ENCODE measurements at regions not wholly inside any gene's neighbourhood (a gene's known extent, or its start where the extent isn't known, plus 50 kb on each side); places are given as distances from the start of the nearest gene placed in this dataset.

- no peak for DNase-seq (ENCODE audit: low read depth in 1 of 2, low spot score in 1 of 2)
- no peak overlapping the region for H3K27ac ChIP-seq (replicated peaks)
- no peak for TF ChIP-seq SPI1 (IDR thresholded peaks at IDR 0.05; ENCODE audit: borderline replicate concordance, low read depth)
- TF ChIP-seq REST (IDR thresholded peaks at IDR 0.05; ENCODE audit: insufficient replicate concordance, low read depth) = no peak
- no peak for TF ChIP-seq GABPA (IDR thresholded peaks at IDR 0.05; ENCODE audit: low read depth)
- no peak for TF ChIP-seq POLR2AphosphoS5 (IDR thresholded peaks at IDR 0.05; ENCODE audit: low read depth)
- no peak for TF ChIP-seq CTCF (IDR thresholded peaks at IDR 0.05; ENCODE audit: insufficient read depth, low read length)
- H3K27me3 ChIP-seq (ENCODE audit: insufficient read depth, poor library complexity, severe bottlenecking) = no peaks in the 10 kb centered on the region
- no peak overlapping the region for H3K4me3 ChIP-seq (replicated peaks; ENCODE audit: insufficient read depth, low read length)
These were observed 886.8 kb downstream of the KCNT2 start for GRCh38 chr1:195721210-195721971.

- no peak for DNase-seq (ENCODE audit: low read depth in 1 of 2, low spot score in 1 of 2)
- Histone ChIP-seq H3K27me3 (ENCODE audit: insufficient read depth, poor library complexity, severe bottlenecking) (no peaks in the 10 kb centered on the region), H3K4me3 (replicated peaks; ENCODE audit: insufficient read depth, low read length) (no peak overlapping the region), H3K27ac (replicated peaks) (no peak overlapping the region)
- TF ChIP-seq POLR2AphosphoS5 (IDR thresholded peaks at IDR 0.05; ENCODE audit: low read depth) (no peak), SPI1 (IDR thresholded peaks at IDR 0.05; ENCODE audit: borderline replicate concordance, low read depth) (no peak)
These were observed 890.6 kb downstream of the KCNT2 start for GRCh38 chr1:195717651-195718050.

GRCh38 chr1:195715652-195716051 is 892.6 kb downstream of the KCNT2 start:
- Histone ChIP-seq H3K4me3 (replicated peaks; ENCODE audit: insufficient read depth, low read length) (no peak overlapping the region), H3K27me3 (ENCODE audit: insufficient read depth, poor library complexity, severe bottlenecking) (no peaks in the 10 kb centered on the region), H3K27ac (replicated peaks) (no peak overlapping the region)
- TF ChIP-seq GABPA (IDR thresholded peaks at IDR 0.05; ENCODE audit: low read depth) (no peak), POLR2AphosphoS5 (IDR thresholded peaks at IDR 0.05; ENCODE audit: low read depth) (no peak), REST (IDR thresholded peaks at IDR 0.05; ENCODE audit: insufficient replicate concordance, low read depth) (no peak), SPI1 (IDR thresholded peaks at IDR 0.05; ENCODE audit: borderline replicate concordance, low read depth) (no peak), CTCF (IDR thresholded peaks at IDR 0.05; ENCODE audit: insufficient read depth, low read length) (no peak)
- DNase-seq (ENCODE audit: low read depth in 1 of 2, low spot score in 1 of 2) = no peak

GRCh38 chr1:195714248-195714647 is 894.0 kb downstream of the KCNT2 start:
- no peak for TF ChIP-seq CTCF (IDR thresholded peaks at IDR 0.05; ENCODE audit: insufficient read depth, low read length)
- no peak for DNase-seq (ENCODE audit: low read depth in 1 of 2, low spot score in 1 of 2)
- Histone ChIP-seq H3K4me3 (replicated peaks; ENCODE audit: insufficient read depth, low read length) (no peak overlapping the region), H3K27ac (replicated peaks) (no peak overlapping the region), H3K27me3 (ENCODE audit: insufficient read depth, poor library complexity, severe bottlenecking) (no peaks in the 10 kb centered on the region)

Measured in HL-60 (cell line).